Endodermal cell (in vitro differentiated cells): ENCODE measurements at regions not wholly inside any gene's neighbourhood (a gene's known extent, or its start where the extent isn't known, plus 50 kb on each side); places are given as distances from the start of the nearest gene placed in this dataset.

Source experiments
- DNase-seq: peaks from one replicate; pipeline ENCODE4 v3.0.0-alpha.2; 2017
- H3K27ac ChIP-seq: 2 replicates; pipeline ENCODE4 v1.5.1; 2013; ENCODE audit warnings: mild to moderate bottlenecking, low read depth, low read length, moderate library complexity
- H3K27me3 ChIP-seq: 2 replicates; pipeline ENCODE4 v1.6.1; 2013; ENCODE audit warnings: mild to moderate bottlenecking, low read length, moderate library complexity; ENCODE audit not compliant: insufficient read depth, control insufficient read depth, poor library complexity, severe bottlenecking
- H3K36me3 ChIP-seq: 2 replicates; pipeline ENCODE4 v1.7.0; 2013; ENCODE audit warnings: mild to moderate bottlenecking, low read length, moderate library complexity; ENCODE audit not compliant: control insufficient read depth, insufficient read depth
- H3K4me1 ChIP-seq: one replicate; pipeline ENCODE4 v1.7.0; 2013; ENCODE audit warnings: low read length; ENCODE audit not compliant: control insufficient read depth, insufficient read depth
- H3K4me3 ChIP-seq: 2 replicates; pipeline ENCODE4 v1.5.1; 2013; ENCODE audit warnings: mild to moderate bottlenecking, low read length, moderate library complexity
- H3K9ac ChIP-seq: 2 replicates; pipeline ENCODE4 v1.6.1; 2013; ENCODE audit warnings: mild to moderate bottlenecking, low read length, moderate library complexity; ENCODE audit not compliant: poor library complexity, severe bottlenecking; ENCODE audit errors: extremely low read depth
- H3K9me3 ChIP-seq: 2 replicates; pipeline ENCODE4 v1.6.1; 2013; ENCODE audit warnings: mild to moderate bottlenecking, low read length, moderate library complexity; ENCODE audit not compliant: control insufficient read depth
- H3K27ac Mint-ChIP-seq: 2 replicates; pipeline ENCODE4 v1.8.0; 2020; ENCODE audit warnings: mixed read lengths
- H3K27me3 Mint-ChIP-seq: 2 replicates; pipeline ENCODE4 v1.8.0; 2021; ENCODE audit warnings: mild to moderate bottlenecking, mixed read lengths; ENCODE audit not compliant: insufficient read depth
- H3K36me3 Mint-ChIP-seq: 2 replicates; pipeline ENCODE4 v1.8.0; 2020; ENCODE audit warnings: low read depth, mixed read lengths
- H3K4me1 Mint-ChIP-seq: 2 replicates; pipeline ENCODE4 v1.8.0; 2020; ENCODE audit warnings: mixed read lengths
- H3K4me3 Mint-ChIP-seq: 2 replicates; pipeline ENCODE4 v1.8.0; 2020; ENCODE audit warnings: mild to moderate bottlenecking, moderate library complexity, mixed read lengths
- H3K9me3 Mint-ChIP-seq: 2 replicates; pipeline ENCODE4 v1.8.0; 2020; ENCODE audit warnings: mild to moderate bottlenecking, mixed read lengths
- CTCF ChIP-seq: fragments of 200-600 bp; sonication (generic); conservative IDR thresholded peaks from 2 replicates; pipeline ENCODE4 v1.5.0; 2021; ENCODE audit warnings: antibody characterized with exemption, mild to moderate bottlenecking
- WGBS, 2 experiments: methylation state at CpG; one replicate each; pipeline versions ENCODE4 v1.1.5 to v1.1.7; 2013; ENCODE audit warnings: missing lambda C conversion rate in 2 of 2, mixed read lengths in 1 of 2; ENCODE audit not compliant: insufficient coverage in 1 of 2, insufficient read length in 1 of 2; 5-methylcytosine and 5-hydroxymethylcytosine counted together

DNA sequence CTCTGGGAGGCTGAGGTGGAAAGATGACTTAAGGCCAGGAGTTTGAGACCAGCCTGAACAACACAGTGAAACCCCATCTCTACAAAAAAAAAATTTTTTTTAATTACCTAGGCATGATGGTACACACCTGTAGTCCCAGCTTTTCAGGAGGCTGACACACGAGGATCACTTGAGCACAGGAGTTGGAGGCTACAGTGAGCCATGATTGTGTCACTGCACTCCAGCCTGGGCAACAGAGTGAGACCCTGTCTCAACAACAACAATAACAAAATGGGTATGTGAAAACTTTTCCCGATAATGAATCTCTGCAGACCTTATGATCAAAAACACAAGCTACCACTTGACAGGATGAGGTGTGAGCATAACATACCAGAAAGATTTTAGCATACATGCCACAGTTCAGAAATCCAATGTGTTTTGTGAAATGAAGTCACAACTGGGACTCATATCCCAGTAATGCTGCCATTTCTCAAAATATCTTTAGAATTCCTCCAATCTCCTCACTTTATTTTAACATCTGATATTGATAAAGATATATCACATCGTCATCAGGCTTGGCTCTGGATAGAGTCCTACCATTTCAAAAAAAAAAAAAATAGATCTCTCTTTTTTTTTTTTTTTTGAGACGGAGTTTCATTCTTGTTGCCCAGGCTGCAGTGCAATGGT lies 74.0 kb upstream of the PELI1 start:
- no peak overlapping the region for H3K27ac ChIP-seq
- no peak for DNase-seq
- no peak overlapping the region for H3K4me3 ChIP-seq
- H3K9ac ChIP-seq = no peak overlapping the region
- Mint-ChIP-seq H3K36me3 (no peaks in the 10 kb centered on the region), H3K4me3 (no peak overlapping the region), H3K4me1 (peaks cover 38% of the 10 kb centered on the region), H3K27ac (no peak overlapping the region), H3K27me3 (no peaks in the 10 kb centered on the region), H3K9me3 (no peaks in the 10 kb centered on the region)
- no peaks in the 10 kb centered on the region for H3K27me3 ChIP-seq
- H3K9me3 ChIP-seq = no peaks in the 10 kb centered on the region
- peaks cover 5% of the 10 kb centered on the region for H3K4me1 ChIP-seq
- WGBS, 2 experiments = 68 to 81% methylated on average over 2 to 4 of the region's 4 CpGs
- H3K36me3 ChIP-seq = no peaks in the 10 kb centered on the region
- no peak for TF ChIP-seq CTCF

- H3K4me3 Mint-ChIP-seq = no peak overlapping the region
- no peak overlapping the region for H3K27ac Mint-ChIP-seq
- peaks cover 5% of the 10 kb centered on the region for H3K4me1 ChIP-seq
Observed at GRCh38 chr2:64219149-64219548, 74.9 kb upstream of the PELI1 start.

DNA sequence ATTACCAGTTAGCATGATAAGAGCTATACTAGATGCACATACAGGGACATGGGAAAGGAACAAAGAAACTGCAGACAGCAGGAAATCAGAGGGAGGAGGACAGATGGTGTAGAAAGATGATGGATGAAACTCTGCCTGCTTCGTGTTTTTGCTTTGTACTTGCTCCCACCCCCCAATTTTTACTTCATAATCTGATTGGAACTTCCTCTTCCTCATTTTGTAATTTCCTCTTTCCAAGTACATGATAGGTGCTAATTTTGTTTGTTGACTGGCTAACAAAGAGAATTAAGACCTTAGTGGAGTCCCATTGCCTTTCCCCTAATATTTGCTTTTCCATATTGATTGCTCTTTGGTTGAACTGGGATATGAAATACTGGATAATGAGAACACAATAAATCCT lies 76.0 kb upstream of the PELI1 start:
- no peaks in the 10 kb centered on the region for H3K27me3 ChIP-seq
- no peak overlapping the region for H3K9ac ChIP-seq
- Mint-ChIP-seq H3K4me1 (peaks cover 29% of the 10 kb centered on the region), H3K9me3 (no peaks in the 10 kb centered on the region), H3K4me3 (no peak overlapping the region), H3K36me3 (no peaks in the 10 kb centered on the region), H3K27ac (no peak overlapping the region), H3K27me3 (no peaks in the 10 kb centered on the region)
- DNase-seq = no peak
- no peak overlapping the region for H3K4me3 ChIP-seq
- H3K27ac ChIP-seq = no peak overlapping the region
- H3K36me3 ChIP-seq = no peaks in the 10 kb centered on the region
- H3K9me3 ChIP-seq = no peaks in the 10 kb centered on the region
- no peak for TF ChIP-seq CTCF
- peaks cover 5% of the 10 kb centered on the region for H3K4me1 ChIP-seq
- 40% methylated on average over 1 of the region's 1 CpG; no CpG with 5 or more reads in 1 of the 2 experiments for WGBS, 2 experiments

More at GRCh38 chr2:64219149-64219548, 74.9 kb upstream of the PELI1 start:
- no peaks in the 10 kb centered on the region for H3K9me3 ChIP-seq
- no peak overlapping the region for H3K4me3 ChIP-seq
- Mint-ChIP-seq H3K36me3 (no peaks in the 10 kb centered on the region), H3K27me3 (no peaks in the 10 kb centered on the region), H3K9me3 (no peaks in the 10 kb centered on the region), H3K4me1 (peaks cover 36% of the 10 kb centered on the region)
- 83 to 86% methylated on average over 1 of the region's 2 CpGs for WGBS, 2 experiments
- no peak overlapping the region for H3K9ac ChIP-seq
- H3K36me3 ChIP-seq = no peaks in the 10 kb centered on the region
- DNase-seq = no peak
- no peak for TF ChIP-seq CTCF
- H3K27me3 ChIP-seq = no peaks in the 10 kb centered on the region
- no peak overlapping the region for H3K27ac ChIP-seq
